ENCODE measurements at regions not wholly inside any gene's neighbourhood (a gene's known extent, or its start where the extent isn't known, plus 50 kb on each side); places are given as distances from the start of the nearest gene placed in this dataset.

GRCh38 chr1:98420376-98421084, 241.0 kb upstream of the SNX7 start:
- DNase-seq = no peak

- no peak for DNase-seq
Measured at GRCh38 chr1:98417820-98418219, 243.7 kb upstream of the SNX7 start.

GRCh38 chr1:98410082-98410481, 251.4 kb upstream of the SNX7 start:
- DNase-seq = no peak

- no peak for DNase-seq
Measured at GRCh38 chr1:98406352-98407088, 255.0 kb upstream of the SNX7 start.

GRCh38 chr1:98405581-98406074, 255.9 kb upstream of the SNX7 start:
- no peak for DNase-seq

- no peak for DNase-seq
Measured at GRCh38 chr1:98404866-98405265, 256.7 kb upstream of the SNX7 start.

GRCh38 chr1:98403963-98404480, 257.5 kb upstream of the SNX7 start:
- no peak for DNase-seq

- no peak for DNase-seq
Measured at GRCh38 chr1:98402860-98403259, 258.7 kb upstream of the SNX7 start.

- DNase-seq = no peak
Measured at GRCh38 chr1:98400446-98400845, 261.1 kb upstream of the SNX7 start.

GRCh38 chr1:98399218-98399617, 262.3 kb upstream of the SNX7 start:
- no peak for DNase-seq

GRCh38 chr1:98398649-98399048, 262.9 kb upstream of the SNX7 start:
- no peak for DNase-seq

- DNase-seq = no peak
Measured at GRCh38 chr1:98398092-98398491, 263.4 kb upstream of the SNX7 start.

- no peak for DNase-seq
Measured at GRCh38 chr1:98393719-98394118, 267.8 kb upstream of the SNX7 start.

GRCh38 chr1:98391175-98391574, 270.3 kb upstream of the SNX7 start:
- DNase-seq = no peak

- no peak for DNase-seq
Measured at GRCh38 chr1:98389809-98390208, 271.7 kb upstream of the SNX7 start.

- no peak for DNase-seq
Measured at GRCh38 chr1:98388441-98388840, 273.1 kb upstream of the SNX7 start.

- DNase-seq = no peak
Measured at GRCh38 chr1:98387701-98388100, 273.8 kb upstream of the SNX7 start.

GRCh38 chr1:98386675-98387440, 274.7 kb upstream of the SNX7 start:
- no peak for DNase-seq

GRCh38 chr1:98385652-98386051, 275.9 kb upstream of the SNX7 start:
- DNase-seq = no peak

- DNase-seq = no peak
Measured at GRCh38 chr1:98384461-98385141, 276.9 kb upstream of the SNX7 start.

- no peak for DNase-seq
Measured at GRCh38 chr1:98382986-98383740, 278.4 kb upstream of the SNX7 start.

- no peak for DNase-seq
Measured at GRCh38 chr1:98382586-98382985, 278.9 kb upstream of the SNX7 start.
